Liver (tissue), 8 donors: ENCODE measurements at regions not wholly inside any gene's neighbourhood (a gene's known extent, or its start where the extent isn't known, plus 50 kb on each side); places are given as distances from the start of the nearest gene placed in this dataset.

ENCODE experiments used
- DNase-seq: peaks from one replicate; pipeline ENCODE4 v3.0.0-alpha.2; 2017; ENCODE audit warnings: low spot score
- H3K27ac ChIP-seq, 2 donors: one replicate each; pipeline ENCODE4 v1.7.0; 2013; ENCODE audit warnings: inconsistent platforms in 2 of 2, low read length in 2 of 2, control low read depth in 1 of 2, low read depth in 1 of 2, mild to moderate bottlenecking in 1 of 2
- H3K27me3 ChIP-seq, 4 donors: one replicate each; pipeline versions ENCODE4 v1.6.1 to v1.7.0; 2013; ENCODE audit warnings: low read length in 3 of 4, inconsistent platforms in 1 of 4, mild to moderate bottlenecking in 1 of 4, moderate library complexity in 1 of 4; ENCODE audit not compliant: control insufficient read depth in 4 of 4, insufficient read depth in 4 of 4
- H3K36me3 ChIP-seq, 4 donors: one replicate each; pipeline versions ENCODE4 v1.6.1 to v1.7.0; 2013; ENCODE audit warnings: low read length in 3 of 4, mild to moderate bottlenecking in 3 of 4, low read depth in 1 of 4, moderate library complexity in 1 of 4; ENCODE audit not compliant: control insufficient read depth in 4 of 4, insufficient read depth in 3 of 4
- H3K4me1 ChIP-seq, 4 donors: one replicate each; pipeline versions ENCODE4 v1.6.1 to v1.7.0; 2013; ENCODE audit warnings: low read length in 3 of 4, mild to moderate bottlenecking in 3 of 4, moderate library complexity in 1 of 4; ENCODE audit not compliant: control insufficient read depth in 4 of 4, insufficient read depth in 4 of 4
- H3K4me3 ChIP-seq, 3 donors: one replicate each; pipeline versions ENCODE4 v1.6.1 to v1.7.0; 2013; ENCODE audit warnings: low read length in 3 of 3, control low read depth in 1 of 3, low read depth in 1 of 3, mild to moderate bottlenecking in 1 of 3
- H3K9ac ChIP-seq, 2 donors: one replicate each; pipeline ENCODE4 v1.7.0; 2013; ENCODE audit warnings: low read length in 2 of 2, mild to moderate bottlenecking in 2 of 2, moderate library complexity in 2 of 2, control low read depth in 1 of 2, low read depth in 1 of 2
- H3K9me3 ChIP-seq, 4 donors: one replicate each; pipeline versions ENCODE4 v1.6.1 to v1.7.0; 2013; ENCODE audit warnings: low read length in 3 of 4; ENCODE audit not compliant: control insufficient read depth in 4 of 4
- EGR1 ChIP-seq, 2 donors: IDR thresholded peaks; 2 replicates each; pipeline ENCODE4 v1.6.1; 2016 to 2018; ENCODE audit warnings: antibody characterized with exemption in 2 of 2, low read depth in 2 of 2
- FOXA1 ChIP-seq: IDR thresholded peaks from 2 replicates; pipeline ENCODE4 v1.6.1; 2016; ENCODE audit warnings: antibody characterized with exemption
- FOXA2 ChIP-seq: IDR thresholded peaks from 2 replicates; pipeline ENCODE4 v1.6.1; 2016; ENCODE audit warnings: antibody characterized with exemption
- GABPA ChIP-seq, 2 donors: IDR thresholded peaks in 1 of 2; conservative IDR thresholded peaks in 1 of 2; 2 replicates each; pipeline ENCODE4 v1.6.1; 2016; ENCODE audit warnings: antibody characterized with exemption in 2 of 2, mild to moderate bottlenecking in 1 of 2, moderate library complexity in 1 of 2
- HNF4A ChIP-seq, 2 donors: conservative IDR thresholded peaks; 2 replicates each; pipeline ENCODE4 v1.6.1; 2016; ENCODE audit warnings: antibody characterized with exemption in 2 of 2, mild to moderate bottlenecking in 2 of 2
- JUND ChIP-seq, 2 donors: IDR thresholded peaks; 2 replicates each; pipeline ENCODE4 v1.6.1; 2016; ENCODE audit warnings: antibody characterized with exemption in 2 of 2
- NR2F2 ChIP-seq: IDR thresholded peaks from 2 replicates; pipeline ENCODE4 v1.6.1; 2016; ENCODE audit warnings: antibody characterized with exemption
- RAD21 ChIP-seq, 2 donors: IDR thresholded peaks; 2 replicates each; pipeline ENCODE4 v1.6.1; 2016; ENCODE audit warnings: antibody characterized with exemption in 2 of 2, mild to moderate bottlenecking in 2 of 2
- RXRA ChIP-seq, 2 donors: IDR thresholded peaks; 2 replicates each; pipeline ENCODE4 v1.6.1; 2017 to 2018; ENCODE audit warnings: antibody characterized with exemption in 2 of 2, mild to moderate bottlenecking in 1 of 2
- TAF1 ChIP-seq: conservative IDR thresholded peaks from 2 replicates; pipeline ENCODE4 v1.6.1; 2016; ENCODE audit warnings: antibody characterized with exemption, mild to moderate bottlenecking
- YY1 ChIP-seq: IDR thresholded peaks from 2 replicates; pipeline ENCODE4 v1.6.1; 2016; ENCODE audit warnings: antibody characterized with exemption, mild to moderate bottlenecking
- WGBS: extraction: QIAGEN DNeasy Blood & Tissue Kit; methylation state at CpG from one replicate; pipeline ENCODE4 v1.1.7; 2013; 5-methylcytosine and 5-hydroxymethylcytosine counted together
- TF ChIP-seq, protein P1 (sequence below): IDR thresholded peaks from 2 replicates; pipeline ENCODE4 v1.6.1; 2016; ENCODE audit warnings: antibody characterized with exemption
- TF ChIP-seq, protein P2 (sequence below): IDR thresholded peaks from 2 replicates; pipeline ENCODE4 v1.6.1; 2016; ENCODE audit warnings: antibody characterized with exemption
- TF ChIP-seq, protein P3 (sequence below): fragments of 150-350 bp; IDR thresholded peaks from 2 replicates; pipeline ENCODE4 v1.5.1; 2017; ENCODE audit warnings: improper control_type of control experiment, low read depth, low read length; ENCODE audit not compliant: missing input control
- TF ChIP-seq, protein P4 (sequence below): IDR thresholded peaks from 2 replicates; pipeline ENCODE4 v1.6.1; 2016; ENCODE audit warnings: antibody characterized with exemption, mild to moderate bottlenecking
- donor health status: healthy.
- donor health status: healthy.
- donor health status: healthy.
- donor health status: healthy.
- donor health status: healthy.

DNA sequence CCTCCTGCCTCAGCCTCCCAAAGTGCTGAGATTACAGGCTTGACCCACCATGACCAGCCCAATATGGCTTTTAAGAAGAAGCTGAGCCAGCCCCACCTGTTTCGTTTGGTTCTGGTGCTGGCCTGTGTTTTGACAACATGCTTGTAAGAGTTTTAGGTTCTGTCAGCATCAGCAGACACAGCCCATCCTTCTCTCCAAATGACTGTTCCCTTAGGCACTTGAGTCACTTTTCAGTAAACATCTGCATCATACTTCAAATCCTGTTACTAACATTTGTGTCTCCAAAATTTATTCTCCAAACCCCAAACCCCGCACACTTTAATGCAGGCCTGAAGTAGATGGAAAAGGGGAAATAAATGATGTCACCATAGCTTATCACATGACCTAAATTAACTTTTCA lies 1118.5 kb downstream of the TSN start (continued):
- TF ChIP-seq FOXA1 (no peak), RAD21 (IDR thresholded peaks at IDR 0.05) (no peak), FOXA2 (no peak), NR2F2 (no peak)
- TF ChIP-seq, protein P1, sequence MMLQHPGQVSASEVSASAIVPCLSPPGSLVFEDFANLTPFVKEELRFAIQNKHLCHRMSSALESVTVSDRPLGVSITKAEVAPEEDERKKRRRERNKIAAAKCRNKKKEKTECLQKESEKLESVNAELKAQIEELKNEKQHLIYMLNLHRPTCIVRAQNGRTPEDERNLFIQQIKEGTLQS = no peak

DNA sequence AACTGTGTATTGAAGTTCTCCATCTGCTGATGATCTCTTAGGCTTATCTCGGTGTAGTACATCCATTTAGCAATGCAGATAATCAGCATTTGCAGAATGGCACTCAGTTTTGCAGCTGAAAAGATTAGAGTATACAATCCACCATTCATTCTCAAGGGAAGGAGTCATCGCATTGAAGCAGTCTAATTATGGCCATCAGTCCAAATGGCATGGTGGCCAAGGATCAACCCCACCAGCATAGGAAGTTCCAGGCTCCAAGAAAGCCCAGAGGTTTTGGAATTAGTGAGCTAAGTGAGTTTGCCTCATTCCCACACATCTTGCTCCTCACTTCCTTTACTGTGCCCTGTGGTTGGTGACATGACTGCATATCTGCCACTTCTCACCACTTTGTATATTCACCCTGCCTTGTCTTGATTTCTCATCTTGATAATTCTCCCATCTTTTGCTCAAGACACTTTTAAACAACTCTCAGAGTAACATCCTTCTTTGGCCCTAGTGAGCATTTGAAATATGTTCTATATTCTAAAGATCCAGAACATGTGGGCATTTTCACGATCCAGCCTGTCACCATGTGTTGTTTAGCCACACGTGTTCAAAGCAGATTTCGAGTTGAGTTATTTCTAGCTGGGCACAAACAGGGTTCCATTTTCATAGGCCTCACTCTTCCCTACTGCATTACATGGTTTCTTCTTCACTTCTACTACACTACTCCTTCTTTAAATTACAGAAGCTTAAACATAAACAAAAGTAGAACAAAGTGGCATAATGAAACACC lies 1119.8 kb downstream of the TSN start:
- Histone ChIP-seq H3K36me3 (no peaks in the 10 kb centered on the region), H3K27ac (no peak overlapping the region), H3K4me3 (no peak overlapping the region), H3K27me3 (no peaks in the 10 kb centered on the region), H3K9me3 (no peaks in the 10 kb centered on the region), H3K9ac (no peak overlapping the region), H3K4me1 (no peaks in the 10 kb centered on the region)
- WGBS = 81% methylated on average over 5 of the region's 5 CpGs
- no peak for DNase-seq
- TF ChIP-seq, protein P2, sequence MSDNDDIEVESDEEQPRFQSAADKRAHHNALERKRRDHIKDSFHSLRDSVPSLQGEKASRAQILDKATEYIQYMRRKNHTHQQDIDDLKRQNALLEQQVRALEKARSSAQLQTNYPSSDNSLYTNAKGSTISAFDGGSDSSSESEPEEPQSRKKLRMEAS = no peak

DNA sequence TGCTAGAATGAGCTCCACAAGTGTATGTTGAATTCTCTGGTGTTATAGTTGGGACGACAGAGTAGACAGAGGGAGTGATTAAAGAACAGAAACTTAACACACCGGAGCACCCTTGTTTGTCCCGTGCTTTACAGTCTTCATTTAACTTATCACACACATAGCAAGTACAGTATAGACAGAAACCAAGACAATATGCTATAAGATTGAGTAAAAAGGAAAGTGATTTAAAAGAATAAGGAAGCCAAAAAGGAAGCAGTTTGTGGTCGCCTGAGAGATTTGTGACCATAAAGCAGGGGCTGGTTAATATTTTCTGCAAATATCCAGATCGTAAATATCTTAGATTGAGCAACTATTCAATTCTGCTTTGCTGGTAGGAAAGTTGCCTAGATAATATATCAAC lies 1128.4 kb downstream of the TSN start:
- WGBS = 63% methylated on average over 5 of the region's 5 CpGs

More for the DNA sequence above, 1128.4 kb downstream of the TSN start:
- Histone ChIP-seq H3K27ac (no peak overlapping the region), H3K36me3 (no peaks in the 10 kb centered on the region), H3K4me3 (no peak overlapping the region), H3K4me1 (no peaks in the 10 kb centered on the region), H3K9me3 (no peaks in the 10 kb centered on the region), H3K27me3 (no peaks in the 10 kb centered on the region), H3K9ac (no peak overlapping the region)
- TF ChIP-seq TAF1 (no peak), EGR1 (IDR thresholded peaks at IDR 0.05; ENCODE audit: low read depth in 2 of 2) (no peak), FOXA2 (no peak), RAD21 (IDR thresholded peaks at IDR 0.05) (no peak), GABPA (IDR thresholded peaks at IDR 0.05 in 1 of 2, conservative IDR thresholded peaks at IDR 0.05 in 1 of 2) (no peak), NR2F2 (no peak), FOXA1 (no peak), HNF4A (conservative IDR thresholded peaks at IDR 0.05) (no peak), RXRA (IDR thresholded peaks at IDR 0.05) (no peak), YY1 (no peak), JUND (IDR thresholded peaks at IDR 0.05) (no peak)
- TF ChIP-seq, protein P3, sequence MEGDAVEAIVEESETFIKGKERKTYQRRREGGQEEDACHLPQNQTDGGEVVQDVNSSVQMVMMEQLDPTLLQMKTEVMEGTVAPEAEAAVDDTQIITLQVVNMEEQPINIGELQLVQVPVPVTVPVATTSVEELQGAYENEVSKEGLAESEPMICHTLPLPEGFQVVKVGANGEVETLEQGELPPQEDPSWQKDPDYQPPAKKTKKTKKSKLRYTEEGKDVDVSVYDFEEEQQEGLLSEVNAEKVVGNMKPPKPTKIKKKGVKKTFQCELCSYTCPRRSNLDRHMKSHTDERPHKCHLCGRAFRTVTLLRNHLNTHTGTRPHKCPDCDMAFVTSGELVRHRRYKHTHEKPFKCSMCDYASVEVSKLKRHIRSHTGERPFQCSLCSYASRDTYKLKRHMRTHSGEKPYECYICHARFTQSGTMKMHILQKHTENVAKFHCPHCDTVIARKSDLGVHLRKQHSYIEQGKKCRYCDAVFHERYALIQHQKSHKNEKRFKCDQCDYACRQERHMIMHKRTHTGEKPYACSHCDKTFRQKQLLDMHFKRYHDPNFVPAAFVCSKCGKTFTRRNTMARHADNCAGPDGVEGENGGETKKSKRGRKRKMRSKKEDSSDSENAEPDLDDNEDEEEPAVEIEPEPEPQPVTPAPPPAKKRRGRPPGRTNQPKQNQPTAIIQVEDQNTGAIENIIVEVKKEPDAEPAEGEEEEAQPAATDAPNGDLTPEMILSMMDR = no peak
- TF ChIP-seq, protein P1 = no peak
- TF ChIP-seq, protein P2 = no peak
- TF ChIP-seq, protein P4, sequence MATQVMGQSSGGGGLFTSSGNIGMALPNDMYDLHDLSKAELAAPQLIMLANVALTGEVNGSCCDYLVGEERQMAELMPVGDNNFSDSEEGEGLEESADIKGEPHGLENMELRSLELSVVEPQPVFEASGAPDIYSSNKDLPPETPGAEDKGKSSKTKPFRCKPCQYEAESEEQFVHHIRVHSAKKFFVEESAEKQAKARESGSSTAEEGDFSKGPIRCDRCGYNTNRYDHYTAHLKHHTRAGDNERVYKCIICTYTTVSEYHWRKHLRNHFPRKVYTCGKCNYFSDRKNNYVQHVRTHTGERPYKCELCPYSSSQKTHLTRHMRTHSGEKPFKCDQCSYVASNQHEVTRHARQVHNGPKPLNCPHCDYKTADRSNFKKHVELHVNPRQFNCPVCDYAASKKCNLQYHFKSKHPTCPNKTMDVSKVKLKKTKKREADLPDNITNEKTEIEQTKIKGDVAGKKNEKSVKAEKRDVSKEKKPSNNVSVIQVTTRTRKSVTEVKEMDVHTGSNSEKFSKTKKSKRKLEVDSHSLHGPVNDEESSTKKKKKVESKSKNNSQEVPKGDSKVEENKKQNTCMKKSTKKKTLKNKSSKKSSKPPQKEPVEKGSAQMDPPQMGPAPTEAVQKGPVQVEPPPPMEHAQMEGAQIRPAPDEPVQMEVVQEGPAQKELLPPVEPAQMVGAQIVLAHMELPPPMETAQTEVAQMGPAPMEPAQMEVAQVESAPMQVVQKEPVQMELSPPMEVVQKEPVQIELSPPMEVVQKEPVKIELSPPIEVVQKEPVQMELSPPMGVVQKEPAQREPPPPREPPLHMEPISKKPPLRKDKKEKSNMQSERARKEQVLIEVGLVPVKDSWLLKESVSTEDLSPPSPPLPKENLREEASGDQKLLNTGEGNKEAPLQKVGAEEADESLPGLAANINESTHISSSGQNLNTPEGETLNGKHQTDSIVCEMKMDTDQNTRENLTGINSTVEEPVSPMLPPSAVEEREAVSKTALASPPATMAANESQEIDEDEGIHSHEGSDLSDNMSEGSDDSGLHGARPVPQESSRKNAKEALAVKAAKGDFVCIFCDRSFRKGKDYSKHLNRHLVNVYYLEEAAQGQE = no peak
- DNase-seq = no peak
